GM12864 (cell line): ENCODE measurements at regions not wholly inside any gene's neighbourhood (a gene's known extent, or its start where the extent isn't known, plus 50 kb on each side); places are given as distances from the start of the nearest gene placed in this dataset.

Source experiments
- DNase-seq: peaks from one replicate; pipeline ENCODE4 v3.0.0-alpha.2; 2011; ENCODE audit warnings: low read depth
- H3K4me3 ChIP-seq: 2 replicates; pipeline ENCODE4 v1.5.1; 2011; ENCODE audit warnings: mild to moderate bottlenecking, low read depth, low read length, control low read depth
- CTCF ChIP-seq: IDR thresholded peaks from 2 replicates; pipeline ENCODE4 v1.5.1; 2011; ENCODE audit warnings: low read depth, mild to moderate bottlenecking, moderate library complexity, low read length, control low read depth, inconsistent platforms; ENCODE audit errors: missing control alignments

GRCh38 chrX:11967986-11968869 is 170.0 kb upstream of the FRMPD4 start:
- no peak for TF ChIP-seq CTCF
- H3K4me3 ChIP-seq: no peak overlapping the region
- no peak for DNase-seq

- no peak for TF ChIP-seq CTCF
- no peak for DNase-seq
- H3K4me3 ChIP-seq: no peak overlapping the region
Measured at GRCh38 chrX:11968991-11969390, 169.3 kb upstream of the FRMPD4 start.

- TF ChIP-seq CTCF: no peak
- no peak for DNase-seq
- no peak overlapping the region for H3K4me3 ChIP-seq
Measured at GRCh38 chrX:11970578-11971359, 167.5 kb upstream of the FRMPD4 start.

DNA sequence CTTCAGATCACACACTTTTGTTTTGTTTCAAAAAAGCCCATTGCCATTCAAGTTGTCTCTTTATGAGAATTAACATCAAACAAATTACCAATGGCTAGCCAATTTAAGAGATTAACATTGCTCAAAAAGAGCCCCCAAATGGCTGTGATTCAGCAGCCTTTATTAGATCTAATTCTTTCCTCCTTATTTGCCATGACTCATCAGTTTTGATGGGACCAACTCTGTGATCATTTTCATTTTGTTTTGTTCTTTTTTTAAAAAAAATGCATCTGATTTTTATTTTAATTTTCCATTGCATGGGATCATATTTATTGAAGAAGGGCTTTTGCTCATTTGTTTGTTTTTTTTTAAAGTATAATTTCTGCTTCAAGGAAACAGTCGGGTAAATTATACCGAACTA is 161.6 kb upstream of the FRMPD4 start:
- H3K4me3 ChIP-seq: no peak overlapping the region
- no peak for DNase-seq
- TF ChIP-seq CTCF: no peak

DNA sequence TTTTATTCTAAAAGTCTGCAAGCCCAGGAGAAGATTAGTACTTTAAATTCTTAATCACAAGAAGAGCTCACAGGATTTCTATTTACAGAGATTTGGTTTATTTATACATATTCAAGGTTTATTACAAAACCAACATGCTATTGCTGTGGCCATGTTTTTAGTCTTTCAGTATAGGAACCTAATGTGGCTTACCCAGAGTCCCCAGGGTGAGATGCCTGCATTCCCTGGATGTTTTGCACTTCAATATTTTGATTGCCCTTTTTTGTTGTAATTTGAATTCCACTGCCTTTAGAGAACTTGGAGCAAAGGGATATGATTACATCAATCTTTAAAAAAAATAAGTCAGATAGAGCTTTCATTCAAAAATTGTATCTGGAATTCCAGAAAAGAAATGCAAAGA is 146.0 kb upstream of the FRMPD4 start:
- no peak overlapping the region for H3K4me3 ChIP-seq
- no peak for DNase-seq
- TF ChIP-seq CTCF: no peak

GRCh38 chrX:11995146-11995545 is 143.1 kb upstream of the FRMPD4 start:
- DNase-seq: no peak
- H3K4me3 ChIP-seq: no peak overlapping the region
- no peak for TF ChIP-seq CTCF
